GM12891 (cell line): ENCODE measurements at regions not wholly inside any gene's neighbourhood (a gene's known extent, or its start where the extent isn't known, plus 50 kb on each side); places are given as distances from the start of the nearest gene placed in this dataset.

Source experiments
- PAX5 ChIP-seq: IDR thresholded peaks from 2 replicates; pipeline ENCODE4 v1.6.1; 2011; ENCODE audit warnings: low read length, moderate library complexity, mild to moderate bottlenecking; ENCODE audit not compliant: insufficient read depth, severe bottlenecking
- POLR2A ChIP-seq: IDR thresholded peaks from 2 replicates; pipeline ENCODE4 v1.6.1; 2011; ENCODE audit warnings: low read depth, low read length, control low read depth
- POLR2AphosphoS5 ChIP-seq: IDR thresholded peaks from 2 replicates; pipeline ENCODE4 v1.6.1; 2011; ENCODE audit warnings: low read depth, low read length, control low read depth
- SPI1 ChIP-seq: IDR thresholded peaks from 2 replicates; pipeline ENCODE4 v1.6.1; 2011; ENCODE audit warnings: low read depth, low read length, control low read depth
- TAF1 ChIP-seq: IDR thresholded peaks from 2 replicates; pipeline ENCODE4 v1.6.1; 2011; ENCODE audit warnings: low read depth, low read length, control low read depth

DNA sequence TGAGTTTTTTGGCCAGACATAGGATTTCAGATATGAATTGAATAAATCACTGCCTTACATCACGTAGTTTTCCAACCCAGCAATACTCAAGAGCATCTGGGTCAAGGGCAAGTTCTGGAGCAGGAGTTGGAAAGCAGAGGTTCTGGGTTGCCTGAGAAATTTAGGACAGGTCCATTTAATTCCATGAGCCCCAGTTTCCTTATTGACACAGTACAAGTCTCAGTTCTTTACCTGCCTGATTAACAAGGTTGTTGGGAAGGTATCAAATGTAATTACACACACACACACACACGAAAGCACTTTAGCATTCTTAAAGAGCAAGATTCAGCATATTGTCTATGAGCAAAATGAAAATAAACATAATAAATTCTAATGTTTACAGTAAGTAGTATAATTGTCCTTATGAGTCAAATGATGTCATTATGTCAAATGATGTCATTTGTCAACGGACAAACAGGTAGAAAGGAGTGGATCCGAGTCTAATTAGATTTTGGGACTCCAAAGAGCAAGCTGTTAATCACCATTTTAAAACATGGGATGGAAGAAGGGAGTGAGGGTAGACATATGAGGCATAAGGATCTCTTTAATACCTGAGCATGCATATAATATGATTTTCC is 268.4 kb upstream of the ARGLU1 start:
- no peak for TF ChIP-seq POLR2A
- TF ChIP-seq POLR2AphosphoS5: no peak
- no peak for TF ChIP-seq TAF1
- TF ChIP-seq SPI1: no peak
- TF ChIP-seq PAX5: no peak
